Keratinocyte (primary cell): ENCODE measurements at regions not wholly inside any gene's neighbourhood (a gene's known extent, or its start where the extent isn't known, plus 50 kb on each side); places are given as distances from the start of the nearest gene placed in this dataset.

ENCODE experiments used
- DNase-seq: peaks from one replicate; pipeline ENCODE4 v3.0.0-alpha.2; 2011; ENCODE audit warnings: low read depth, missing footprints, low spot score
- FAIRE-seq: peaks from 2 replicates; lab custom pipeline; 2011; peaks lifted over from hg19 to GRCh38; lab: Jason Lieb, UNC
- H2AFZ ChIP-seq: 2 replicates; pipeline ENCODE4 v1.6.0; 2012; ENCODE audit warnings: low read length, control low read depth, inconsistent platforms; ENCODE audit not compliant: control insufficient read depth
- H3K27ac ChIP-seq: 2 replicates; pipeline ENCODE4 v1.5.1; 2011; ENCODE audit warnings: low read length; ENCODE audit not compliant: control insufficient read depth, insufficient read depth
- H3K27me3 ChIP-seq: 3 replicates; pipeline ENCODE4 v1.6.0; 2011; ENCODE audit warnings: low read length; ENCODE audit not compliant: control insufficient read depth, insufficient read depth; ENCODE audit errors: extremely low read depth
- H3K36me3 ChIP-seq, 2 experiments: 2 replicates in 1 of 2; 3 replicates in 1 of 2; pipeline ENCODE4 v1.5.1; 2011; ENCODE audit warnings: low read length in 2 of 2, mild to moderate bottlenecking in 1 of 2; ENCODE audit not compliant: control insufficient read depth in 2 of 2, insufficient read depth in 2 of 2; ENCODE audit errors: extremely low read depth in 1 of 2
- H3K4me1 ChIP-seq: 3 replicates; pipeline ENCODE4 v1.5.1; 2011; ENCODE audit warnings: low read length; ENCODE audit not compliant: control insufficient read depth, insufficient read depth; ENCODE audit errors: extremely low read depth
- H3K4me2 ChIP-seq: 3 replicates; pipeline ENCODE4 v1.6.0; 2011; ENCODE audit warnings: low read depth, low read length; ENCODE audit not compliant: control insufficient read depth, insufficient read depth; ENCODE audit errors: extremely low read depth
- H3K4me3 ChIP-seq, 3 experiments: fragments of 200-600 bp in 1 of 3; sonication (generic) in 1 of 3; 2 replicates in 2 of 3; 3 replicates in 1 of 3; pipeline ENCODE4 v1.5.1; 2011 to 2016; ENCODE audit warnings: low read length in 3 of 3, mild to moderate bottlenecking in 3 of 3, control low read depth in 2 of 3, inconsistent platforms in 1 of 3, low read depth in 1 of 3, mixed read lengths in 1 of 3, mixed run types in 1 of 3, moderate library complexity in 1 of 3; ENCODE audit not compliant: control insufficient read depth in 2 of 3, insufficient read depth in 2 of 3; ENCODE audit errors: extremely low read depth in 1 of 3
- H3K79me2 ChIP-seq: 2 replicates; pipeline ENCODE4 v1.6.0; 2012; ENCODE audit warnings: low read length; ENCODE audit not compliant: control insufficient read depth, insufficient read depth
- H3K9ac ChIP-seq: 3 replicates; pipeline ENCODE4 v1.6.0; 2011; ENCODE audit warnings: low read length; ENCODE audit not compliant: control insufficient read depth, insufficient read depth; ENCODE audit errors: extremely low read depth
- H3K9me1 ChIP-seq: 3 replicates; pipeline ENCODE4 v1.6.0; 2011; ENCODE audit warnings: low read length; ENCODE audit not compliant: control insufficient read depth, insufficient read depth; ENCODE audit errors: extremely low read depth
- H3K9me3 ChIP-seq: 2 replicates; pipeline ENCODE4 v1.5.1; 2012; ENCODE audit warnings: low read depth, low read length; ENCODE audit not compliant: control insufficient read depth
- H4K20me1 ChIP-seq: 3 replicates; pipeline ENCODE4 v1.6.0; 2011; ENCODE audit warnings: low read length; ENCODE audit not compliant: control insufficient read depth, insufficient read depth; ENCODE audit errors: extremely low read depth
- EZH2 ChIP-seq: IDR thresholded peaks from one replicate; pipeline ENCODE4 v1.6.1; 2012; ENCODE audit warnings: inconsistent platforms, mild to moderate bottlenecking, low read length, moderate library complexity
- dilution Hi-C: fragments of 300-500 bp; cut with MboI; formaldehyde crosslinking; loops from one replicate; pipeline ENCODE4 v1.7.0; 2020; ENCODE audit warnings: low sequenced_read_pairs; ENCODE audit not compliant: extremely low pct_ligation_motif_present
- TF ChIP-seq, protein P1 (sequence below), 3 experiments: IDR thresholded peaks in 1 of 3; conservative IDR thresholded peaks in 1 of 3; optimal IDR thresholded peaks in 1 of 3; 2 replicates in 2 of 3; 3 replicates in 1 of 3; pipeline versions ENCODE3 to v1.5.1; 2011; ENCODE audit warnings: low read length in 3 of 3, mild to moderate bottlenecking in 3 of 3, moderate library complexity in 2 of 3, control low read depth in 1 of 3, inconsistent platforms in 1 of 3; ENCODE audit not compliant: insufficient read depth in 2 of 3; ENCODE audit errors: extremely low read depth in 1 of 3

GRCh38 chr11:106466521-106467080 is 389.1 kb downstream of the AASDHPPT start:
- DNase-seq (no peak), FAIRE-seq (no peak)
- no peaks in the 10 kb centered on the region for H3K9me1 ChIP-seq
- H2AFZ ChIP-seq: no peak overlapping the region
- no peak overlapping the region for H3K27ac ChIP-seq
- H3K4me3 ChIP-seq: no peak overlapping the region
- H3K79me2 ChIP-seq: no peaks in the 10 kb centered on the region
- H4K20me1 ChIP-seq: no peaks in the 10 kb centered on the region
- H3K4me2 ChIP-seq: no peak overlapping the region
- H3K36me3 ChIP-seq: no peaks in the 10 kb centered on the region
- H3K4me1 ChIP-seq: no peaks in the 10 kb centered on the region
- H3K9ac ChIP-seq: no peak overlapping the region
- no peak for TF ChIP-seq EZH2
- TF ChIP-seq, protein P1, sequence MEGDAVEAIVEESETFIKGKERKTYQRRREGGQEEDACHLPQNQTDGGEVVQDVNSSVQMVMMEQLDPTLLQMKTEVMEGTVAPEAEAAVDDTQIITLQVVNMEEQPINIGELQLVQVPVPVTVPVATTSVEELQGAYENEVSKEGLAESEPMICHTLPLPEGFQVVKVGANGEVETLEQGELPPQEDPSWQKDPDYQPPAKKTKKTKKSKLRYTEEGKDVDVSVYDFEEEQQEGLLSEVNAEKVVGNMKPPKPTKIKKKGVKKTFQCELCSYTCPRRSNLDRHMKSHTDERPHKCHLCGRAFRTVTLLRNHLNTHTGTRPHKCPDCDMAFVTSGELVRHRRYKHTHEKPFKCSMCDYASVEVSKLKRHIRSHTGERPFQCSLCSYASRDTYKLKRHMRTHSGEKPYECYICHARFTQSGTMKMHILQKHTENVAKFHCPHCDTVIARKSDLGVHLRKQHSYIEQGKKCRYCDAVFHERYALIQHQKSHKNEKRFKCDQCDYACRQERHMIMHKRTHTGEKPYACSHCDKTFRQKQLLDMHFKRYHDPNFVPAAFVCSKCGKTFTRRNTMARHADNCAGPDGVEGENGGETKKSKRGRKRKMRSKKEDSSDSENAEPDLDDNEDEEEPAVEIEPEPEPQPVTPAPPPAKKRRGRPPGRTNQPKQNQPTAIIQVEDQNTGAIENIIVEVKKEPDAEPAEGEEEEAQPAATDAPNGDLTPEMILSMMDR (optimal IDR thresholded peaks at IDR 0.05 in 1 of 3, IDR thresholded peaks at IDR 0.05 in 1 of 3, conservative IDR thresholded peaks at IDR 0.05 in 1 of 3; ENCODE audit: extremely low read depth in 1 of 3, insufficient read depth in 2 of 3, low read length in 3 of 3): no peak
- H3K27me3 ChIP-seq: no peaks in the 10 kb centered on the region
- no peaks in the 10 kb centered on the region for H3K9me3 ChIP-seq
- dilution Hi-C loops: no loop called here

- Histone ChIP-seq H3K27ac (no peak overlapping the region), H3K79me2 (no peaks in the 10 kb centered on the region), H4K20me1 (no peaks in the 10 kb centered on the region), H3K27me3 (no peaks in the 10 kb centered on the region), H2AFZ (no peak overlapping the region), H3K9ac (no peak overlapping the region), H3K36me3 (no peaks in the 10 kb centered on the region), H3K9me3 (no peaks in the 10 kb centered on the region), H3K9me1 (no peaks in the 10 kb centered on the region), H3K4me1 (peaks cover 3% of the 10 kb centered on the region), H3K4me3 (no peak overlapping the region), H3K4me2 (no peak overlapping the region)
- no peak for DNase-seq
- TF ChIP-seq EZH2: no peak
- TF ChIP-seq, protein P1 (optimal IDR thresholded peaks at IDR 0.05 in 1 of 3, IDR thresholded peaks at IDR 0.05 in 1 of 3, conservative IDR thresholded peaks at IDR 0.05 in 1 of 3; ENCODE audit: extremely low read depth in 1 of 3, insufficient read depth in 2 of 3, low read length in 3 of 3): no peak
- dilution Hi-C loops: no loop called here
- no peak for FAIRE-seq
Observed at GRCh38 chr11:106467501-106467900, 390.0 kb downstream of the AASDHPPT start.
